ENCODE measurements at regions not wholly inside any gene's neighbourhood (a gene's known extent, or its start where the extent isn't known, plus 50 kb on each side); places are given as distances from the start of the nearest gene placed in this dataset.

DNA sequence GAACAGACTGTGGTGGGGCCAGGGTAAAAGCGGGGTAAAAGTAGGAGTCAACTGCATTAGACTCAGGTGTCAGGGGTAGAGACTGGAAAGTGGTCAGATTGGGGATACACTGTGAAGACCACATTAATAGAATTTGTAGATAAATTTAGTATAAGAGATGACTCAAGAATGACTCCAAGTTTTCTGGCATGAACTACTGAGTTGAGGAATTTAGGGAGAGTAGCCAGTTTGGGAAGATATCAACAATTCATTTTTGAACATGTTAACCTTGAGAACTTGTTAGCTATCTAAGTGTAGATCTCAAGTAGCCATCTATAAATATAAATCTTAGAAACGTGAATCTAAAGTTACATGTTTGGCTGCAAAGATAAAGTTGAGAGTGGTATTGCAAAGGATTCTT, 206.9 kb upstream of the HCCS start:
- DNase-seq: no peak

GRCh38 chrX:10906866-10907265, 204.3 kb upstream of the HCCS start:
- no peak for DNase-seq

DNA sequence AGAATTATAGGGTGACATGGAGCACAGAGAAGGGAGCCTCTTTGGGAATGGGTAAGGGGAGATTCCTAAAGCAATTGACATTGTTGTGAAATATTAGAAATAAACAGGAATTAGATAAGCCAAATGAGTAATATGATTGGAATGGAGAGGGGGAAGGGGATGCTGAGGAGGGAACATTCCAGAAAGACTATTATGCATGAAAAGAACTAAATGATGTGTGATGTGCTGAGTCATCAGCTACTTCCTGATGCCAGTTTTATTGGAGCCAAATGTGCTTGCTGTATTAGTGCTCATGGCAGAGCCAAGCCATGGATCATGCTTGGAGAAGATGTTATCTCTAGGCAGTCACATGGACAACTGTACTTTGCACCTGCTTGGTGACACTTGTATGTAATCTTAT, 189.0 kb upstream of the HCCS start:
- no peak for DNase-seq

DNA sequence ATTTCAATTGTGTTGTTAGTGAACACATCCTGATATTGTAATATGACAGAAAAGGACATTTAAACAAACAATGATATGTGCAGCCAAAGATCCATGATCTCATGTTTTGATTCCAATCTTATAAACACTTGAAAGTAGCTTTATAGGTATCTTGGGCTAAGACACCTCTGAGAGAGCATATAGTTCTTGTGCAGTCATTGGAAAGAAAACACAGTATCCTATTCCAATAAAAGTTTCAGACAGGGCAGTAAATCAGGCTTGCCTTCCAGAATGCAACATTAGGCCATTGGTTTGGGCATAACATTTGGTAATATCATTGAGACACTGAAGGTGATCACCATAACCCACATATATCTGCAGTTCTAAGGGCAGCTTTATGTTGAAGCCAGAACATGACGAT, 188.3 kb upstream of the HCCS start:
- DNase-seq: no peak

DNA sequence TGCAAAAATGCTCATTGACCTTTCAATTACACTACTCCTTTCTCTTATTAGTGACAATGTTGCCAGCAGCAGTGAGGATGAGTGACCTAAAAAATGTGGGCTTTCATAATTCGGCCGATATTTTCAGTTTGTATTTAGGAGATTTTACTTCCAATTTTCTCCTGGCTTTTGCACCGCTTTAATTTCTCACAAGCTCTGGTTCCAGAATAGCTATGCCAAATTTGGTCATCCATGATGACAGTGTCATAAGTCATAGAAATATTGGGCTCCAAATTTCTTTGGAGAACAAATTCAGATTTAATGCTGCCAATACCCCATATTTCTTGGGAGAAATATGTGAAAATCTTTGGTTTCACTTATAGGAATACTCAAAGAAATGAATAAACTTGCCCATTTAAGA, 187.7 kb upstream of the HCCS start:
- DNase-seq: no peak

DNA sequence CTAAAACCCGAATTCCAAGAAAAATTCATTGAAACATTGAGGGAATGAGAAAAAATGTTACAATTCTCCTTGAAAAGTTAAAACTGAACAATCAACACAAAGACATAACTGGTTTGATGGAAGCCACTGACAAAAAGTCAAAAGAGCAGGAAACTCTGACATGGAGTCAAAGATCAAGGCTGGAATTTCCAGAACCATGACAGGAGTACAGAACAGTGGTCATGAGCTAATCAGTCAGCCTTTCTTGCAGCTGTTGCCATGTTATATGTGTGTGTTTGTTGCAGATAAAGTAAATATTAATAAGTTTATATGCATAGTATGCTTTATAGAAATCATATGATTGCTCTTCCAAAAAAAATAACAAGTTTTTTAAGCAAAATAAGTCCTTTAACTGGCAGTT, 184.7 kb upstream of the HCCS start:
- DNase-seq: no peak

DNA sequence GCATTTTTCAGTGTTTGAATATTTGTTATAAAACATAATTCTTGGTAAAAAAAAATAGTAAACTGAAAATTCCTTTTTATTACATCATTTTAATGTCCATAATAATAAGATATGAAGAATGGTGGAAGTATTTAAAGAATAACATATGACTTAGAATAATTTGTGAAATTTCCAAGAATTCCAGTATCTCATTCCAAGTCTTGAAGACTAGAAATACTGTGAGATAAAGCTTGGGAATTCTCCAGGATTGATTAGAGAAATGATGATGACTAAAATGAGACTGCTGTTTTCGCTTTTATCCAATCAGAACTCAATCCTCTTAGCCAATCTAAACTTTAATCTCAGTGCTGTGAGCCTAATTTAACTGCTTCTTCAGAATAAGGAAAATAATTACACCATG, 184.2 kb upstream of the HCCS start:
- no peak for DNase-seq

DNA sequence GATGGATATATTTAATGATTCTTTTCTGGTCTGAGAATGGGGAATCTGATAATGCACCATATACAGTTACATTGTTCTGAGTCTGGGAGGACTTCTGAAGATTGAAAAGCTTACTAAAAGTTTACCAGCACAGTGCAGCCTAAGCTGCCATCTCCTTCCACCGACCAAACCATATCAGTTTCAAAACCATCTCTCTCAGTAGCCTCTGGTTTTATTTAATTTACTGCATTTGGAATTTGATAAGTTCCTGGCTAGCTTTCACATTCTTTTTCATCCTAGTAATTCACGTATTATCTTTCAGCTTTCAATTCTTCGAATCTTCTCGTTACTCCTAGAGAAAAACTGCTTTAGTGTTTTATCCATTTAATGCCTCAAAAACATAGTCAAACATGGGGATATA, 181.4 kb upstream of the HCCS start:
- DNase-seq: no peak

- no peak for DNase-seq
These were observed 181.0 kb upstream of the HCCS start for GRCh38 chrX:10930151-10930550.

- no peak for DNase-seq
These were observed 179.2 kb upstream of the HCCS start for GRCh38 chrX:10931976-10932375.

DNA sequence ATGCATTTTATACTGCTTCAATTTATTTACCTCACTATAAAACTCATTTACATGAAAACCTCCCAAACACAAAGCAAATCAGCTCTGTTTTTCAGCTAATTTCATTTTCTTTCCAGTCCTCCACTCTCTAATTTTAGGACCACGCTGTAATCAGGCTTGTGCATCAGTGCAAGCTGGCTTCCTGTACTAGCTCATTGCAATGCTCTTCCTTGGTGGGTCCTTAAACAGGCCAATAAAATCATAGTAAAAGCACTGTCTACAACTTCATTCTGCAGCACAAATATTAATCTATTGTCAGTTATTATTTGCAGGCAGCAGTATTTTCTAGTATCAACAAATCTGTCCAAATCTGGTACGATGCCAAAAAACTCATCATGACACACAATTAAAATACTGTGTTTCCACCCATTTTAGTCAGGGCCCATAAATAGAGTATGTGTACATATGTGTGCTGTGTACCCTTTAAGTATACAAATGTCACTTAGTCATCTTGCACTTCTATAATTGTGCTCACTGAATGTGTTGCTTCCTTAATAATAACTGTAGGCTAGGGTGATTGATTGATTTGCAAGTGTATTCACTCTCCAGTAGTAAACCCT, 178.2 kb upstream of the HCCS start:
- DNase-seq: no peak

DNA sequence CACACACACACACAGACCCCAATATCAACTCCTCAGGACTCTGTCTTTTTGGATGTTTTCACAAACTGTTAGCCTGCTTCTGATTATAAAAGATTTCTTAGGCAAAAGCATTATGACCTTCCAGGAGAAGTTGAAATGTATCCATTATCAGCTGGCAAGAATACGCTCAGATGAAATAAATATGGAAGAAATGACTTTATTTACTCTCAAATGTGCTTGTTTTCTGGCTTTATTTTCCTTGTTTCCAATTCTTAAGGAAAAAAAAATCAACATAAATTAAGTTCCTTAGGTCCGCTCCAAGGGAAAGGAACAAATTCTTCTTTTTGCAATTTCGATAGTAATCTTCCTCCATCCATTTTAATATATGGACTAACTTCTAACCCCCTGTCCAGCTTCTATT, 175.6 kb upstream of the HCCS start:
- no peak for DNase-seq

DNA sequence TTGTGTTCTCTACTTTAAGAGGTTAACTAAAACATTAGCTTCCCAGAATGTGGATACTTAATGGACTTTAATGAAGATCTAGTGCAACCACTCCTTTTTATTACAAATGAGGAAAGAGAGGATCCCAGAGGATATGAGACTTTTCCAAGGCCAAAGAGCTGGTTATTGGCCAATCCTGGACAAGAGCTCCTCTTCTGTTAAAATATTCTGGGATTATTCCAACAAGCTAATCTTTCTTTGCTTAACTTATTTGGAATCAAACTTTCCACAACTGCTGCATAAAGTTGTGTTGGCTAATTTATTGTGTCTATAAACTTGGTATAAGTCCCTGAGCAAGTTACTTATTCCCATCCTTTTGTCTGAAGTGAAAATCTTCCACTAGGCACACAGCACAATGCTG, 174.2 kb upstream of the HCCS start:
- DNase-seq: no peak

DNA sequence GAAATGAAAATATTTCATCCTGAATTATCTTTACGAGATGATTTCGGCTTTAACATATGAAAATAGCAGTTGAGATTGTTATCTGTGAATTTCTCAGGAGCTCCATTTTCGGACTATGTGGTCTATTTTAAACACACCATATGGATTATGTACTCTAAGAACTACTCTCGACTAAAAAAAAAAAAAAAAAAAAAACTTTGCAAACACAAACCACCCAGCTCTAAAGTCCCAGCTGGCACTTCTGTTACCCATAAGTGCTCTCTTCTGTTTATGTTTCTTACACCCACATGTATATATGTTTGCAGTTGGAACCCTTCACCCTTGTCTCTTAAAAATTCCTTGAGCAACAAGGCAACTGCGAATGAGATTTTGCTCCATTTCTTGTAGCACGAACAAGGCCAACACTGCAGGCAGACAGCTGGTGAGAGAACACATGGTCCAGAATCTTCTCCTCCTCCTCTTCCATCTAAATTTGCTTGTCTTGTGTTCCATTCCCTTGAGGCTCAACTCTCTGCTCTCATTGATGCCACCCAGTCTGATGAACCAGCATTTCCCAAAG, 172.7 kb upstream of the HCCS start:
- DNase-seq: no peak

DNA sequence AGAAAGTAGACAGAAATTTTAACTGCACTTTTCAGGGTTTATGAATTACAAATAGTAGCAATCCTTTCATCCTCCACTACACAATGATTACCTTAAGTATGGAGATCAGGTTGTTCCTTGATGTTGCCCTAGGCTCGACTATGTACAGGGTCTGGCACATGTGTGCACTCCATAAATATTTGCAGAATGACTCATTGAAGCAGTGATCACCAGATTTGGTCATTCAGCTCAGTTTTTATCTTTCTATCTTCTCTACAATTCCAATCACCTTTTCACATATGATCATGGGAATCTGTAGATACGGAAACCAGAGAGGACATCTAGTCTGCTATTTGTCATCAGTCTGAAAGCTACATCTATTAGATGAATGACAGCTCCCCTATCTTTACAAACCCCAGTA, 171.7 kb upstream of the HCCS start:
- DNase-seq: no peak

DNA sequence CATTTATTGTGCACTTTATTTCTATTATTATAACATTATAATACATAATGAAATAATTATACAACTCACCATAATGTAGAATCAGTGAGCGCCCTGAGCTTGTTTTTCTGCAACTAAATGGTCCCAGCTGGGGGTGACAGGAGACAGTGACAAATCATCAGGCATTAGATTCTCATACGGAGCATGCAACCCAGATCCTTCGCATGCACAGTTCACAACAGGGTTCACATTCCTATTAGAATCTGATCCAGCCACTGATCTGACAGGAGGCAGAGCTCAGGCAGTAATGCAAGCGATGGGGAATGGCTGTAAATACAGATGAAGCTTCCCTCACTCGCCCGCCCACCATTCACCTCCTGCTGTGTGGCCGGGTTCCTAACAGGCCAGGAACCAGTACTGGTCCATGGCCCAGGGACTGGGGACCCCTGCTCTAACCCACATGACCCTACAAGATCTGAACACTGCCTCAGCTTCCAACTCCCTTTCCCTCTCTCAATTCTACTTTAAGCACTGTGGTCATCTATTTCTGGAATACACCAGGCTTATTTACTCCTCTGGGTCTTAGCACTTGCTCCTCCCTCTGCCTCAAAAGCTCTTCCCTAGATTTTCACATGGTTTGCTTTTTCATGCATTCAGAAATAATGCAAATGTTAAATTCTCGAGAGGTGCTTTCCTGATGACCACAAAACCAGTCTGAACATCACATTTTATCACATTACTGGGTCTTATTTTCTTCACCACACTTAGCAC, 166.8 kb upstream of the HCCS start:
- DNase-seq: no peak

GRCh38 chrX:10945498-10945897, 165.6 kb upstream of the HCCS start:
- DNase-seq: no peak

GRCh38 chrX:10949541-10949940, 161.6 kb upstream of the HCCS start:
- DNase-seq: peak; percentile 88

DNA sequence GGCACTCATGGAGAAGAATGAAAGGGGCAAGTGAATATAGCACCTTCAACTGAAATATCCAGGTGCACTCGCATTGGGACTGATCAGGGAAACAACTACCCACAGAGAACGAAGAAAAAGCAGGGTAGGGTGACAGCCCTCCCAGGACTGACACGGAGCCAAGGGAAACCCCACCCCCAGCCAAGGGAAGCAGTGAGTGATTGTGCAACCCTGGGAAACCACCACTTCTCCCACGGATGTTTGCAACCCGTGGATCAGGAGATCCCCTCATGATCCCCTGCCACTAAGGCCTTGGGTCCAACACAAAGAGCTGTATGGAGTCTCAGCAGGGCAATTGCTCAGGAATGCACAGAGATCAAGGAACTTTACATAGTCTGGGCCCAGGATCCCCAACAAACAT, 158.5 kb upstream of the HCCS start:
- DNase-seq: no peak

GRCh38 chrX:10965174-10965798, 145.8 kb upstream of the HCCS start:
- no peak for DNase-seq

DNA sequence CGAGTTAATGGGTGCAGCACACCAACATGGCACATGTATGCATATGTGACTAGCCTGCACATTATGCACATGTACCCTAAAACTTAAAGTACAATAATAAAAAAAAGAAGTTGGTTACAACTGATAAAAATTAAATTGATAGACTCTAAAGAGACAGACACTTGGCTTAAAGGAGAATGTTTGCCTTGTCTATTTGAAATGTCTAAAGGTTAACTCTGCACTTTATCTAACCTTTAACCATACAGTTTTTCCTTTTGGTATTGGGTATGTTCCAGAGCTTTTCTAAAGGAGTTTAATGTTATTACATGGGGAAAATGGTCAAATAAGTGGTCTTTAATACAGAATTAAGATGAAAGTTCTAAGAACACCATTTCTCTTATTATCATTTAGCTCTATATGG, 145.1 kb upstream of the HCCS start:
- DNase-seq: no peak

GRCh38 chrX:10971176-10971575, 140.0 kb upstream of the HCCS start:
- no peak for DNase-seq

DNA sequence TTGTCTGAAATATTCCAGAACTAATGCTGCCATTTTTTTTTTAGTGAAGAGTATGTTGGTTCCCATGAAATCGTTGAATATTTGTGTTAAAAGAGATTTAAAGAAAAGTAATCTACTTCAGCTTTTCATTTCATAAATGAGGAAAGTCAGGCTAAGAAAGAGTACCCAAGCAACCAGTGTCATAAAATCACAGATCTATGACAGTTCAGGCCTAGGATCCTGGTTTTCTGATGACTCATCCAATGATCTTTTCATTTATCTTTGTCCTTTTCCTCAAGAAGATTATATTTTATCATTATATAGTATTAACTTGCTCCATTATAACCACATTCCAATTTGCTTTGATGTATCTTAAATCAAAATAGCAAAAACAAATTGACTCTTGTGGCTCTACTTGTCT, 139.4 kb upstream of the HCCS start:
- DNase-seq: no peak

- DNase-seq: no peak
These were observed 138.4 kb upstream of the HCCS start for GRCh38 chrX:10972706-10973105.
